Fibroblast of skin of right quadriceps (primary cell): ENCODE measurements at regions not wholly inside any gene's neighbourhood (a gene's known extent, or its start where the extent isn't known, plus 50 kb on each side); places are given as distances from the start of the nearest gene placed in this dataset.

ENCODE experiments used
- DNase-seq: peaks from one replicate; pipeline ENCODE4 v3.0.0-alpha.2; 2013

DNA sequence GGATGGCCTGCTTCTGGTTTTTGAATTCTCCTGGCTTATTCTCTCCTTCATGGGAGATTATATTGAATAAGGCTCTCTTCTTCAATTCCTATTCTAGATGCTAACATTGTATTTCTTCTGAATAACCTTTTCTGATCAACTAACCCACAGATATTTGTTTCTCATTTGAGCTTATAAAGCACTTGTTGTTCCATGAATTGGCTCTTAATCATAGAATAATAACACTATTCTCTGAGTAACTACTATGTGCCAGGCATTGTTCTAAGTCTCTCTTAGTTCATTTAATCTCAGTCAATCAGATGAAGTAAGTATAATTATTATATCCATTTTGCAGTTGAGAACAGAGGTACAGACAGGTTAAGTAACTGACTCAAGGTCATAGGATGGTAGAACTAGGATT, 136.3 kb upstream of the MLIP start:
- no peak for DNase-seq

DNA sequence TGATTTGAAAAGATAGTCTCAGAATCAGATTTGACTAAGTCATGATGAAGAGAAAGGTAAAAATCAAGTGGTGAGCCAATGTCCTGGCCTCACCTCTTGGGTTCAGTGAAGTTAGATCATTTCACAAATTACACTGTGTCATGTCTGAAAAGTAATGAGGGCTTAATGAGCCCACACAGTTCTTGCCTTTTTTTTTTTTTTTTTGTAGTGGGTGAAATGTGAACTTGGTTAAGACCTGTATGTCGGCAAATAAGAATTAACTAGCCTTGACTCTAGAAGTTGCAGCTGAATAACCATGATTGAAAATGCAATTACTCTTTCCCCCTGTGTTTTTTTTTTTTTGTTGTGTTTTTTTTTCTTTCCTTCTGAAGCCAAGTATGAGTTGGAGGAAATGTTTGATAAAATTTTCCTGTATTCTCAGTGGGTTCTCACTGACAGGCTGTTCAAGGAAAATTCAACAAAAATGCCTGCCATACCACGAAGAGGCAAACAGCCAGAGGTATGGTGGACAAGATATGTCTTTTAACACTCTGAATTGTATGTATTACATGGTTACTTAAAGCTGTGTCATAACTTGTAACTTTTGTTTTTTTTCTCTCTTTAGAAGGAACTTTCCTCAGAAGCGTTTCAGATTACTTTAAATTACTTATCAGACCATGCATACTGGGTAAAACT, 135.2 kb upstream of the MLIP start:
- DNase-seq, result peak; percentile 58

DNA sequence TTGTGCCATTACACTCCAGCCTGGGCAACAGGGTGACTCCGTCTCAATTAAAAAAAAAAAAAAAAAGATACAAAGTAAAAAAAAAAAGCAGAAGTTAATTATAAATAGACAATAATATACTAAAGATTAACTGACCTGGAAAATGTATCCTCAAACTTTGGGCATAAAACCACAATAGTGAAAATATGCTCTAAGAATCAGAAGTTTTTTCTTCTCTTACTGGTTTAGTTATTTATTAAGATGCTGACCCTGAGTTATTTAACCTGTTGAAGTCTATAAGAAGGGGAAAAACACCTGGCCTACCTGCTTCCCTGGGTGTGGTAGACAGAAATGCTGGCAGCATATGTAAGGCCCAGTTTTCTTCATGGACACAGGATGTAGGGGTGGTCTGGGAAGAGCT, 133.7 kb upstream of the MLIP start:
- no peak for DNase-seq

DNA sequence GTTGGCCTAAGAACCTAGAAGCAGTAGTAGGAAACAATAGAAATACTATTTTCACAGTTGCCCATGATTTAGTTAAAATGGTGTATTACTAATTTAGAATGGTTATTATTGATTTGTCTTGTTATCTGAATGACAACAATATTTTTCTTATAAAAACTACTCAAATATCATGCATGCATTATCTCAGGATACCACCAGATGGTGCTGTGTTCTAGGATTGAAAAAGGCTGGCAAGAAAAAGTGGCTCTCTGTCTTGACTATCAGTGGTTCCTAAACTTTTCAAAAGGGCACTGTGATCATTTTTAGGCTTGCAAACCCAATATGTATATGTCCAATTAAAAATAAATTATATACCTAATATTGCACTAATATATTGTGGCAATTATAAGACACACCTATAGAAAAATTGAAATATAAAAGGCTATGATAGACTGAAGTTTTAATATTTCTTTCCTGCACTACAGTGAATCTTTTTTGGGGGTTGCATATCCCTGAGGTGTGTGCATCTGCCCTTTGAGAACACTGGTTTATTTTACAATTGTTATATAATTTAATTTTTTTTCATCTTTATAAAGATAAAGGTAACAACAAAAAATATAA, 131.7 kb upstream of the MLIP start:
- DNase-seq, result peak; percentile 32

DNA sequence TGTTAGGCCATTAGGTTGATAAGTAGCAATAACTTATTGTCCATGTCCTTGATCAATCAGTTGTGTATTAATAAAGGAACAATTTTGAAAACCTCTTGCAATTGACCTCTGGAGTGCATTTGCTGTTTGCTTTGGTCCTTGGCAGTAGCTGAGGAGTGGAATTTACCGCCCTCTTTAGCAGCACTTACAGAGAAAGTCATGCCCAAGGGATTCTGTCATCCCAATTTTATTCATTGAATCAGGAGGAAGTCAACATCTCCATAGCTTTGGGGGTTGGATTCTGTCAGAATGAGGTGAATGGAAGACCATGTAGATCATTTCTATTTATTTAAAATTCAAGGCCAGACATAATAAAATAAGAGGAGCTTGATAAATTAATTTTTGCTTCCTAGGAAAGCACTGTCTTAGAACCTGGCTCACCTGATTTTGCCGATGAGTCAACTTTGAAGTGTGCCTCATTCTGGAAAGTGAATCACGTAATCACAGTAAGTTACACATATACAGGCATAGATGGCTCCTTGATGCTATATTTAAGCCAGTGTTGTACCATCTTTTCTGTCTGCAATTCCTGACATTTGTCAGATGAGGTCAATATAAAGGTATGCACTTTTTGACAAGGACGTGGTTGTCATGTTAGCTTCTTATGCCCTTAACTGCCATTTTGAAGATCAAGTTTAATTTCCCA, 128.7 kb upstream of the MLIP start:
- DNase-seq, result no peak

DNA sequence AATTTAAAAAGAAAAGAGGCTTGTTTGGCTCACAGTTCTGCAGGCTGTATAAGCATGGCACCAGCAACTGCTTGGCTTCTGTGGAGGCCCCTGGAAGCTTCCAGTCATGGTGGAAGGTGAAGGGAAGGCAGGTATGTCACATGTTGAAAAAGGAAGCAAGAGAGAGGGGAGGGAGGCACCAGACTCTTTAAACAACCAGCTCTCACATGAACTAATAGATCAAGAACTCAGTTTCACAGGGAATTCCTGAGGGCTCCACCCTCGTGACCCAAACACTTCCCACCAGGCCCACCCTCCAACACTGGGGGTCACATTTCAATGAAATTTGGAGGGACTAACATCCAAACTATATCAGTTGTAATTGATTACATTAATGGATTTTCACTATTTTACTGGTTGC, 127.9 kb upstream of the MLIP start:
- DNase-seq, result no peak

DNA sequence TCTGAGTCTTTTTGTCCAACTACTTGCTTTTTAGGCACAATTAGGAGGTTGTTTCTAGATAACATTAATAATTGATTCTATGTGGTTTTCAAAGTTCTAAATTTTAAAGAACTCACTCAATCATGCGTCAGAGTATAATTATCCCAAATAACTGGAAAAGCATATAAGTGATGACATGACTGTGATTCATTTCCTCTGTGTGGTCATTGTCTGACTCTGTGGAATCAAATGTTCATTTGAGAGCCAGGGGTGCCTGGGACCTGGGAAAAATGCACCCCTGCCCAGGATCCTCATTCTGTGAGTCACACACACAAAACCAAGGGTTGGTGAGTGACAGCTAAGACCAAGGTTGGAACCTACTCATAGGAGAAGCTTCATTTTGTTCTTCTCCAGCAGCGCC, 127.1 kb upstream of the MLIP start:
- DNase-seq, result peak; percentile 96

DNA sequence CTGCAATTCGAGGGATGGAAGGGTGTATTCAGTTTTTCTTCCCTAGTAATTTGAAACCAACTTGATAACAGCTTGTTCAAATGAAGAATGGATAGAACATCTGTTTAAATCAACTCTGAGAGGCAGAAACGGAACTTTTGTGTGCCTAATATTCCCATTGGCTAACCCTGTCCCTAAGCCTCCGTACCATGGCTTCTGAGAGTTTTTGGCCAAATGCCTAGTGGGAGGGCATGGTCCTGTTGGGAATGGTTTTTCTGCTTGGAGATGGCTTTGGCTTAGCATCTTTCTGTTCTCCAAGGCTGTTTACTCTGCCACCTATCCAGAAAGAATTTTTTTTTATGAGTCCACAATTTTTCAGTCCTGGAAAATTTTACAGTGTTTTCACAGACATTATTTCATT, 126.7 kb upstream of the MLIP start:
- no peak for DNase-seq

DNA sequence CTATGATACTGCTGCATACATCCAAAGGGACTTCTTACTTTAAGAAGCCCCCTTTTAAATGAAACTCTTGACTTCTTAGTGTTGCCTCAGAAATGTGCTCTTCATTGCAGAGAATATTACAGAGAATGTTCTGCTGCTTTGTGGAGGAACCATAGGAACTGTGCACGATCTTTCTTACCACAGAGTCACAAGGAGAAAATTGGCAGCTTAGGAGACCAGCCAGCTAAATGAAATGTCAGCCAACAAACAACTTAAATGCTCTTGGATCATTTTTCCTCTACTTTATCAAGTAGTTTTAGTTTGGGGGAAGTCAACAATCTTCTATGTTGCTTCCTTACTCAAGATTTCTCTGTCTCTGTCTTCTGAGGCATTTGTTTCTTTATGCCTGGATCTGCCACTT, 125.9 kb upstream of the MLIP start:
- DNase-seq, result no peak

DNA sequence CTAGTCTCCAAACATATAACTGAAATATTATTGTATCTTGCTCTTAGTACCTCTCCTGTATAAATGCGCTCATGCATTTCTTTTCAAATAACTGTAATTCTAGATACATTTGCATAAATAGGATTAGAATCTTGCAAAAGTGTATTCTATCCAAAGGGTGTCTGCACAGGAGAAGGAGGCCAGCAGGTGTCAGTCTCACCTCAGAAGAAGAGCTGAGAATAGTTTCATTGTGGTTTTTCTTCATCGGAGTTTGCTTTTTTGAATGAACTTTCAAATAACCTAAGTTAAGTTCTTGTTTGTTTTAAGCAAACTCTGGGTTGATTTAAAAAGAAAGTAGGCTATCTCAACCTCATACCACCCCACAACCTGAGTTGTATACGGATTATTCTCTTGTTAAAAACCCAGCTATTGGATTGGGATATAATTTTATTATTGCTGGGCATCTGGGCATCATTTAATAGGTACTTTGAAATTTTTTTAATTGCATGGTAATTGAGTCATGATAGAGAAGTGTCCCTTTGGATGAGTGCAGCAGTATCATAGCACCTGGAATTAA, 125.0 kb upstream of the MLIP start:
- peak; percentile 76 for DNase-seq

DNA sequence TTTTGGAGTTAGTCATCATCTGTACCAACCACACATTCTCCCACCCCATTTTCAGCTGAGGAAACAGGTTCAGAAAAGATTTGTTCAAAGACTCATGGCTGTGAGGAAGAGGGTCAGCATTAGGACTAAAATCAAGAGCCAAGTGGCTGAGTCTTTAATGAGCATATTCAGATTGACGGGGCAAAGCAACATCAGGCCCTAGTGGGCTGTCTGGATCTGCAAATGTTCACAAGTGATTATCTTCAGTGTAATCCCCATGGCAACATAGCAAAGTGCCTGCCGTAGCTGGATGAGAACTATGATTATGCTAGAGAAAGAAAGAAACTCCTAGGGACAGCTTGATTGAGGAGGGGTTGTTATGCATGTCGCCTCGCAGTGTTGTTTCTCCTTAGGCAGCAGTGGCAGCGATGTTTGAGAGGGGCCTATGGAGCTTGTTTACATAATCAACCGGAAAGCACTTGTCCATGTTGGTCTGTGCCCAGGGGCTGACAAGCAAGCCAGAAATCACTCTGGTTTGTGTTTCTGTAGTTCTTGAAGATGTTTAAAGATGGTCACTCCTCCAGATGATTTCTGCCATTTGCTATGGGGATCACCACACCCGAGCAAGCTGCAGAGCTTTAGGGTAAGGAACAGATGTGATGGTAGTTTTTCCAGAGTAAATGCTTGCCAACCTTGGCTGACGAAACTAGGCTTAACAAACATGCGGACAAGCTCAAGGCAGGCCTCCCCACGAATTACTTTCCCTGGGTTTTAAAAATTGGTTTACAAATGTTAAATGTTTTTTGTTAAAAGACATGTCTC, 124.3 kb upstream of the MLIP start:
- DNase-seq, result peak; percentile 72

DNA sequence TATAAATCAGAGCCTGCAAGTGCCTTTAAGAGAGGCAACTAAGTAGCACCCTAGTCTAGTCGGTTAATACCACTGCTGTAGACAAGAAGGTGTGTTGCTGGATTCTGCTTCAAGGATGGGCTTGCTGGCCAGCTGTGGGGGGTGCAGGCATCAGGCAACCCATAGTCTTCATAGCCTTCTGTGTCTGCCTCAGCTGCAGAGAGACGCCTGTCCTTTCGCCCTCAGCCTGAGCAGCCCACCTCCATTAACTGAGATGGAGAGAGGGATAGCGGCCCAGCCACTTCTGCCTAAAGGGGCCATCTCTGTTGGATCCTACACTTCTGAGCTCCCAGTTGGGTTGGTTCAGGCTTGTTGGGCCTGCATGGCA, 123.7 kb upstream of the MLIP start:
- DNase-seq, result no peak

DNA sequence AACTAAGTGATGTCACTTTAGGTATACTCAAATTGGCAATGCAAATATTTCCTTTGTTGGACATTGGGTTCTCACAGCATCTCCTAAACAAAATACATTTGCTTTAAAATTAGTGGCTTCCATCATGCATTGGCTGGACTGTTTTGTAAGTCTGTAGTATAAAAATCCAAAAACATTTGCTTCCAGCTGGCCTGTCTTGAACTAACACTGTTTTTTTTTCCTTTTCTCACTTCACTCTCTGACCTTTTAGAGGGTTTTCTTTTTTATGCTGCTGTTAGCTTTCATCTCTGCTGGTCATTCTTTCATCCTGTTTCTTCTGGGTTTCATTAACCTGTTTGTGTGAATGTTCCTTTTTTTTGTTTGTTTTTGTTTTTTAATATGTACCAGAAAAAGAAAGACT, 121.7 kb upstream of the MLIP start:
- no peak for DNase-seq

DNA sequence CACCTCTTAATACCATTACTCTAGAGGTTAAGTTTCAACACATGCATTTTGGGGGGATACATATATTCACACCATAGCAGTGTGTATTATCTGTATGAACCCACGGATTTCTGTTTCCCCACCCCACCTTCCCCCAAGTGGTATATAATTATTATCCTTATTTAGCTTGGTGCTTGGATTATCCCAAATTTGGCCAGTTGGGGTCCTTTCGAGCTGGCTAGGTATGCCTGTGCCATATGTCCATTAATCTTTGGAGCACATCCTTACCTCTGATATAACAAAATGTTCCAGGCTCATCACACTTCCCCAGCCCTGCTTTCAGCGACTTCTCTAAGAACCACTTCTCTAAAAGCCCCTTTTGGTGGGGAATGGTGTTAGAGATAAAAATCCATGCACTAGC, 118.7 kb upstream of the MLIP start:
- DNase-seq, result no peak

DNA sequence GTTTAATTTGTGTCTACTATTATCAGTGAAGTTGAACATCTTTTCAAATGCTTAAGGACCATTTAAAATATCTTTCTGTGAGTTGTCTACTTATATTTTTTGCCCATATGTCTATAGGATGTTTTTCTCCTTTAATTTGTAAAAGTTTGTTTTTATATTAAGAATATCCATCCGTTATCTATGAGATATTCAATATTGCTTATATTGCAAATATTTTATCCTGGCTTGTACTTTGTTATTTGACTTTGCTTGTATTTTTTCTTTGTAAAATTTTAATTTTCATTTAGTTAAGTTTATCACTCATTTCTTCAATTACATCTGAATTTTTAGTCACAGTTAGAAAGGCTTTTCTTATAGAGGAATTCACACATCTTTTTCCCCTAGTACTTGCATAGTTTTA, 117.0 kb upstream of the MLIP start:
- DNase-seq, result no peak

DNA sequence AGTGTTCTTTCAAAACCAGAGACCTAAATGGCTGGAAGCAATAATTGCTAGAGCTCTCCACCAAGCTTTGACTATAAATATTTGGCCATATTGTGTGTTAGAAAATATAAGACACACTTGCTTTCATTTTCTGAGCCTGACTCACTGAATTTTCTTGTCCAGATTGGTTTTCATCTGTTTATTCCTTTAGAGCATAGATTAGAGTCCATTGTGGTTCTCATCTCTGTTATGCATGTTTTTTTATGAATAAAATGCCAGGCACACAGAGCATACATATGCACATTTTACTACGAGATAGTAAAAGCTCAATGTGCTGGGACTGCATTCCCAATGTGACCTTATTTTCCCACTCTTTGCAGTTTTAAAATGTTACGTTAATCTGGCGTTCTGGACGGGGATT, 115.3 kb upstream of the MLIP start:
- DNase-seq, result no peak

DNA sequence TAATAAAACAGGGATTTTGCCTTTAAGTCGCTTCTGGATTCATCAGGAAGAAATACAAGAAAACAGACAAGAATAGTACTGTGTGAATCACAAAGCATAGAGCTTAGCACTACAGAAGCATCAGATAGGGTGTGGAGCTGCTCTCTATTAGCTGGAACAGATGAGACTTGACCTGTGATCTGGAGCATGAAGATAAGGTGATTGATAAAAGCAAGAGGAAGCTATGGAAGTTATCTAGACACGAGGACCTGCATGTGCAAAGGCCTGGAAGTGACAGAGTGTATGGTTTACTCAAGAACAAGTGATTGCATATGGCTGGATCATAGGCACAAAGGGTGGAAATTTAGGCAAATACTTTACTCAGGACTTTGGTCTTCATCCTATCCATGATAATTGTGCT, 112.9 kb upstream of the MLIP start:
- no peak for DNase-seq

DNA sequence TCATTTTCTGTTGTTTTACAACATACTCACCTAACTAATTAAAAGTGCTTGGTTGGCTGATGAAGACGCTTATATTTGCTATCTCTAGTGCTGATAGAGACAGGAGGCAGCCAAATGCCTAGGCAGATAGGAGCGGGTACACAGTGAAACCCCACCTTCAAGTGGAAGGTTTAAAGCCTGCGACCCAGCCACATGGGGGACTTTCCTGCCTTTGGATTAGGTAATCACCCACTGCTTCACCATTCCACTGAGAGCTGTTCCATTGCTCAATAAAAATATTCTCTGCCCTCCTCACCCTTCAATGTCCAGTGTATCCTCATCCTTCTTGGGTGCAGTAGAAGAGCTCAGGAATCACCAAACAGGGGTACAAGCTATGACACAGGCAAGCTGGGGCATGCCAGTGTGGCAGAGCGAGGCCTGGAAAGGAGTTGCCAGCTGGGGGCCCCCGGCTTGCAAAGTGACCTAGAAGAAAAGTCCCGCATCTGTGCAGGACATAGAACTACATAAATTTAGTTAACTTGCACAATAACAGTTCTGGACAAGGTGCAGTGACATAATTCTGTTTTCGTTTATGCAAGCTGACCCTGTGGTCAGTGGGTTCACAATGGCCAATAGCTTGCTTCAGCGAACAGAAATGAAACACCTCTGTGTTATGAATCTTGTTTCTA, 112.0 kb upstream of the MLIP start:
- no peak for DNase-seq

DNA sequence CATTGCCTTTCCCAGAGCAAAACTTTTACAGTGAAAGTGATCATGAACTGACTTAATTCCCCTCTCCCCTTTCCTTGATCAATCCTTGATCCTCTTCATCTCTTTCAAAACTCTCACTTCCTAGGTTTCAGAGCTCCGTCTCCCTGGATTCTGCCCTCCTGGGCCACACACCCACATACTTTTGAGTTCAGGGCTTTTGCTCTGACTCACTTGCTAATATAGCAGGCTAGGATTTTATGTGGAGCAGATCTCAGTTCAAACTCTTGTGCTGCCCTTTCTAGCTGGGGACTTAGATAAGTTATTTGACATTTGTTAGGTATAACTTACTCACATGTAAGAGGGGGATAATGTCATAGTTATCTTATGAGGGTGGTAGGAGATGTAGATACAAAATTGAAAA, 109.1 kb upstream of the MLIP start:
- no peak for DNase-seq

DNA sequence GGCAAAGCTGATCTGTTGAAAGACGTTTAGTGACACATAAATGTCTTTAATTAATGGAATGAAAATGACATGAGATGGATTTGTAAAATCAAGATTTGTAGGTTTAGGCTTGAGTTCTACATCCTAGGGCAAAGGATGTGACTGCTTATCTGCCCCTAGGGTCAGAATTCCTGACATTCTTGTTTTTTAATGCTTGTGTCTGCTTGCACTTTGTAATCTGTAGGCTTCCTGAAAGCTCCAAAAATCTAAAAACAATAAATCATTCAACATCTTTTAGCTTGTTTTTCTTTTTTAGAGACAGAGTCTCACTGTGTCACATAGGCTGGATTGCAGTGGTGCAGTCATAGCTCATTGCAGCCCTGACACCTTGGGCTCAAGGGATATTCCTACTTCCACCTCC, 107.9 kb upstream of the MLIP start:
- peak; percentile 33 for DNase-seq

DNA sequence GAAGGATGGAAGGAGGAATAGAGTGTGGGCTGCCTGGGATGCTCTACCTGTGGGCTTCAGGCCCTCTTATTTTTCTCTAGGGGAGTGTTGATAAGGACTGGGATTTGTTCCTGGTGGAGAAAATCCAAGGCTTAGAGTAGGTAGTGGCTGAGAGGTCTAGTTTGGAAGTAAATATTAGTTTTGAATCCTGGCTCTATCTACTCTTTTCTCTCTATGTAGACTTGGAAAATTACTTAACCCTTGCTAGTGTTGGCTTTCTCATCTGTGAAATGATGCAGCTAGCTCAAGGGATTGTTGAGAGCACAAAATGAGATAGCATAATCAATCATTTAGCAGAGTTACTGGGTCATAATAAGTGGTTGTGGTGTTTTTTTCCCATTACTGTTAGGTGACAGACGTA, 102.7 kb upstream of the MLIP start:
- no peak for DNase-seq

DNA sequence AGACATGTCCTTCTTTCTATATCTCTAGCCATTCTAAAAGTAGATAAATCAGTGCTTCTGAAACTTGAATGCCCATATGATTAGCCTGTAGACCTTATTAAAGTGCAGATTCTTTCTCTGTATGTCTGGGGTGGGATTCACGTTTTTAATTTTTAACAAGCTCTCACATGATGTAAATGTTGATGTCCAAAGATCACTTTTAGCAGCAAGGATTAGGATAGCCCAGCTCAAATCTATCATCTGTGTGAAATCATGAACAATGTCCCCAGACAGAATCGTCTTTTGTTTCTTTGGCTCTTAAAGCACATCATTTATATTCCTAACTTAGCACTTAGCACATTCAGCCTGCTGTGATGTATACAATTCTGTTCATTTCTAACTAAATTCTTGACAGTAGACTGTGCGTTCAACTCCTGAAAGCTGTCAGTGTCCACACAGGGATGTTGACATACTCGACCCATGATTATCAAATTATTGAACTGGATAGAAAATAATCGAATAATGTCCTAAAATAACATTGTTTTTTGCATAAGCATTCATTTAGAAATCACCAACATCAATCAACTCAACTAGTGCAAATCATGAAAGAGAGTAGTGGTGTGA, 102.1 kb upstream of the MLIP start:
- no peak for DNase-seq
